GM12875 (cell line): ENCODE measurements at regions not wholly inside any gene's neighbourhood (a gene's known extent, or its start where the extent isn't known, plus 50 kb on each side); places are given as distances from the start of the nearest gene placed in this dataset.

Experiments used
- H3K4me3 ChIP-seq: one replicate; pipeline ENCODE4 v1.5.1; 2011; ENCODE audit warnings: low read depth, low read length, control low read depth
- CTCF ChIP-seq: IDR thresholded peaks from 2 replicates; pipeline ENCODE4 v1.5.1; 2011; ENCODE audit warnings: low read depth, mild to moderate bottlenecking, control low read depth, inconsistent platforms, low read length, moderate library complexity, borderline replicate concordance; ENCODE audit not compliant: insufficient read depth

- no peak for TF ChIP-seq CTCF
These were observed 95.7 kb upstream of the BAIAP2L1 start for GRCh38 chr7:98496618-98497017.

GRCh38 chr7:98495200-98495955, 94.5 kb upstream of the BAIAP2L1 start:
- H3K4me3 ChIP-seq: no peak overlapping the region
- TF ChIP-seq CTCF: no peak

More at GRCh38 chr7:98496618-98497017, 95.7 kb upstream of the BAIAP2L1 start:
- H3K4me3 ChIP-seq: no peak overlapping the region

DNA sequence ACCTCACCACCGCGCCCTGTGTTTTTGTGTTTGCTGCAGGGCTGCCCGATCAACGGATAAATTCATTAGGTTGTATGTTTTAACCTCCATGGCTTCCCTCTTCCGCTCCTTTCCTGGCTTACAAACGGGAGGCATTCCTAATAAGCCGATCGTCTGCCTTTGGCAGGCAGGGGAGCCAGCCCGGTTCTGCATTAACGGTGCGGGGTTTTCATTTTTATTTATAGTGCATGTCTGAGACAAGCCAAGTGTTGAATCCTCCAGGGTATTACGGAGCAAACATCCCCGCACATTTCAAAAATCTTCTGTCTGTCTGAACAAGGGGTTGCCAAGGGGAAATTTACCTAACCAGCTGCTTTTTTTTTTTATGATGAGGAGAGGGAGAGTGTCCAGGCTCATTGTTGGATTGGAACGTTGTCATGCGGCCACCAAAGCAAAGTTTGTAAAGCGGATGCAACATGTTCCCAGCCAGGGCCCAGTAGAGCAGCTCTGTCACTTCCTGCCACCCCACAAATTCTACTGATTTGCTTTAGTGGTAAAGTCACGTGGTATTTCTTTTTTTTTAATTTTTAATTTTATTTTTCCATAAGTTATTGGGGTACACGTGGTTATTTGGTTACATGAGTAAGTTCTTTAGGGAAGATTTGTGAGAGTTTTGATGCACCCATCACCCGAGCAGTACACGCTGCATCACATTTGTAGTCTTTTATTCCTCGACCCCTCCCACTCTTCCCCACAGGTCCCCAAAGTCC, 92.3 kb upstream of the BAIAP2L1 start:
- no peak for TF ChIP-seq CTCF

DNA sequence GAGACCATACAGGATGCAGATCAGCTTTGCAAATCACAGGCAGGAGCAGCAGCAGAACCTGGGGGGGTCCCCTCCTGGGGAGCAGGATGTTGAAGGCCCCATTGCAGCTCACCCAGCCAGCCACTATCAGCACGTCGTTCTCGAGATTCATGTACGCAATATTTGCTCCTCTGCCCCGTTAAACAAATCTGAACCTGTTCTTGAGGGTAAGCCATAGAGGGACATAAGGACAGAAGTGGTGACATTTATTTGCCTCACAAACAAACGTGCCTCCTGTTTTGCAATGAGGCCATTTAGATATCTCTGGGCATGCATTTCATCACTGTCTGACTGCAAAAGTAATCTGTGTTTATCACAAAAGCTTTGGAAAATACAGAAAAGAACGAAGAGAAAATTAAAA, 87.3 kb upstream of the BAIAP2L1 start:
- no peak for TF ChIP-seq CTCF

More for the DNA sequence above, 92.3 kb upstream of the BAIAP2L1 start:
- no peak overlapping the region for H3K4me3 ChIP-seq

DNA sequence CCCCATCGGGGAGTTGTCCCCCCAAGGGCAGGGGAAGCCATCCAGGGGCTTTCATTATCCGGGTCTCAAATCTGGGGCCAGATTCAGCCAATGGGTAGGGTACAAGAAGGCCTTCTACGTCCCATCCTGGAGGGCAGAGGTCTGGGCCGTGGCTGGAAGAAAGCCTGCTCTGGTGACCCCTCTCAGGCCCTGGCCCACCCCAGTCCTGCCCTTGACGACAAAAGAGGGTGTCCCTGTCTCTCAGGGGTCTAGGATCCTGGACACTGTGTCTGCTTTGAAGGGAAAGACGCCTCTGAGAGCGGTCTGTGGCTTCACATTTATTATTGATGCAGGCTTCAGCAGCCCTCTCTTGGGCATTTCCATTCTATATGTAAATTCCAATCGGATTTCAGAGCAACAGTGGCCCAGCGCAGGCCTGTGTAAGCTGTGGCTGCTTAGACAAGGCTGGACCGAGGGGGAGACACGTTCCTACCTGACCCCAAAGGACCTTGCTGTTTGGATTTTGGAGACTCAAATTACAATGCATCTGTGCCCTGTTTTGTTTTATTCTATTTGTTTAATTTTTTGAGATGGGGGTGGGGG, 83.2 kb upstream of the BAIAP2L1 start:
- no peak overlapping the region for H3K4me3 ChIP-seq
- no peak for TF ChIP-seq CTCF

More for the DNA sequence above, 87.3 kb upstream of the BAIAP2L1 start:
- no peak overlapping the region for H3K4me3 ChIP-seq

- TF ChIP-seq CTCF: no peak
- H3K4me3 ChIP-seq: no peak overlapping the region
These were observed 82.5 kb upstream of the BAIAP2L1 start for GRCh38 chr7:98483276-98483963.
